Nephron (organoid): ENCODE measurements at regions not wholly inside any gene's neighbourhood (a gene's known extent, or its start where the extent isn't known, plus 50 kb on each side); places are given as distances from the start of the nearest gene placed in this dataset.

Source experiments
- H3K27ac Mint-ChIP-seq, 3 experiments: 2 replicates each; pipeline ENCODE4 v1.8.0; 2020; ENCODE audit warnings: mixed read lengths in 3 of 3, mild to moderate bottlenecking in 2 of 3, moderate library complexity in 1 of 3
- H3K27me3 Mint-ChIP-seq: 2 replicates; pipeline ENCODE4 v1.8.0; 2021; ENCODE audit warnings: low read depth, mild to moderate bottlenecking, moderate library complexity, mixed read lengths
- H3K36me3 Mint-ChIP-seq: 2 replicates; pipeline ENCODE4 v1.8.0; 2020; ENCODE audit warnings: low read depth, mixed read lengths
- H3K4me1 Mint-ChIP-seq: 2 replicates; pipeline ENCODE4 v1.8.0; 2020; ENCODE audit warnings: mixed read lengths
- H3K4me3 Mint-ChIP-seq, 3 experiments: 2 replicates each; pipeline ENCODE4 v1.8.0; 2020; ENCODE audit warnings: mild to moderate bottlenecking in 3 of 3, mixed read lengths in 3 of 3, moderate library complexity in 2 of 3
- H3K9me3 Mint-ChIP-seq: 2 replicates; pipeline ENCODE4 v1.8.0; 2020; ENCODE audit warnings: mixed read lengths
- TF ChIP-seq, protein P1 (sequence below), 3 experiments: fragments of 200-600 bp; sonication (generic); IDR thresholded peaks; one replicate each; pipeline ENCODE4 v1.5.0; 2021; ENCODE audit warnings: antibody characterized with exemption in 3 of 3; ENCODE audit not compliant: unreplicated experiment in 3 of 3

- peaks cover 10% of the 10 kb centered on the region for H3K9me3 Mint-ChIP-seq
- TF ChIP-seq, protein P1, sequence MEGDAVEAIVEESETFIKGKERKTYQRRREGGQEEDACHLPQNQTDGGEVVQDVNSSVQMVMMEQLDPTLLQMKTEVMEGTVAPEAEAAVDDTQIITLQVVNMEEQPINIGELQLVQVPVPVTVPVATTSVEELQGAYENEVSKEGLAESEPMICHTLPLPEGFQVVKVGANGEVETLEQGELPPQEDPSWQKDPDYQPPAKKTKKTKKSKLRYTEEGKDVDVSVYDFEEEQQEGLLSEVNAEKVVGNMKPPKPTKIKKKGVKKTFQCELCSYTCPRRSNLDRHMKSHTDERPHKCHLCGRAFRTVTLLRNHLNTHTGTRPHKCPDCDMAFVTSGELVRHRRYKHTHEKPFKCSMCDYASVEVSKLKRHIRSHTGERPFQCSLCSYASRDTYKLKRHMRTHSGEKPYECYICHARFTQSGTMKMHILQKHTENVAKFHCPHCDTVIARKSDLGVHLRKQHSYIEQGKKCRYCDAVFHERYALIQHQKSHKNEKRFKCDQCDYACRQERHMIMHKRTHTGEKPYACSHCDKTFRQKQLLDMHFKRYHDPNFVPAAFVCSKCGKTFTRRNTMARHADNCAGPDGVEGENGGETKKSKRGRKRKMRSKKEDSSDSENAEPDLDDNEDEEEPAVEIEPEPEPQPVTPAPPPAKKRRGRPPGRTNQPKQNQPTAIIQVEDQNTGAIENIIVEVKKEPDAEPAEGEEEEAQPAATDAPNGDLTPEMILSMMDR (IDR thresholded peaks at IDR 0.05; ENCODE audit: unreplicated experiment in 3 of 3): no peak
- peak overlapping the region; percentile 72 to 81 (median 76) for H3K27ac Mint-ChIP-seq
- peaks cover 11% of the 10 kb centered on the region for H3K36me3 Mint-ChIP-seq
- peaks cover 16% of the 10 kb centered on the region for H3K4me1 Mint-ChIP-seq
- H3K4me3 Mint-ChIP-seq: no peak overlapping the region
- peaks cover 20% of the 10 kb centered on the region for H3K27me3 Mint-ChIP-seq
Measured at GRCh38 chr17:72501404-72502370, 380.9 kb downstream of the SOX9 start.

GRCh38 chr17:72502371-72503341, 381.8 kb downstream of the SOX9 start:
- Mint-ChIP-seq H3K36me3 (peaks cover 7% of the 10 kb centered on the region), H3K4me1 (peaks cover 16% of the 10 kb centered on the region), H3K9me3 (peaks cover 7% of the 10 kb centered on the region), H3K27ac (peak overlapping the region; percentile 72 to 81 (median 76)), H3K27me3 (peaks cover 20% of the 10 kb centered on the region), H3K4me3 (no peak overlapping the region)
- TF ChIP-seq, protein P1 (IDR thresholded peaks at IDR 0.05; ENCODE audit: unreplicated experiment in 3 of 3): no peak

- Mint-ChIP-seq H3K27me3 (peaks cover 20% of the 10 kb centered on the region), H3K4me3 (no peak overlapping the region), H3K4me1 (peaks cover 16% of the 10 kb centered on the region), H3K27ac (no peak overlapping the region), H3K9me3 (peaks cover 7% of the 10 kb centered on the region), H3K36me3 (peaks cover 7% of the 10 kb centered on the region)
- TF ChIP-seq, protein P1 (IDR thresholded peaks at IDR 0.05; ENCODE audit: unreplicated experiment in 3 of 3): no peak
Measured at GRCh38 chr17:72503556-72503955, 382.7 kb downstream of the SOX9 start.

DNA sequence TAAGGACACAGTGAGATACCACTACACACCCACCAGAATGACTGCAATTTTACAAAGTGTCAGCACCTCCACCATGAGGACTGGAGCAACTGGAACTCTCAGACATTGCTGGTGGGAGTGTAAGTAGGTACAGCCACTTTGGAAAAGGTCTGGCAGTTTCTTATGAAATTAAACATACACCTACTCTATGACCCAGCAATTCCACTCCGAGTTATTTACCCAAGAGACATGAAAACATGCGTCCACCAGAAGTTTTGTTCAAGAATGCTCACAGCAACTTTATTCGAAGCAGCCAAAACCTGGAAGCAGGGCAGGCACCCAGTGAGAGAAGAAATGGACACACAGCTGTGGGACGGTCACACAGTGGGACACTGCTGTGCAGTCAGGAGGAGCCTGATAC, 384.0 kb downstream of the SOX9 start:
- peaks cover 17% of the 10 kb centered on the region for H3K4me1 Mint-ChIP-seq
- no peak overlapping the region for H3K27ac Mint-ChIP-seq
- H3K4me3 Mint-ChIP-seq: no peak overlapping the region
- peaks cover 20% of the 10 kb centered on the region for H3K27me3 Mint-ChIP-seq
- H3K9me3 Mint-ChIP-seq: peaks cover 7% of the 10 kb centered on the region
- H3K36me3 Mint-ChIP-seq: peaks cover 7% of the 10 kb centered on the region
- TF ChIP-seq, protein P1 (IDR thresholded peaks at IDR 0.05; ENCODE audit: unreplicated experiment in 3 of 3): no peak

- no peak overlapping the region for H3K4me3 Mint-ChIP-seq
- H3K4me1 Mint-ChIP-seq: peaks cover 35% of the 10 kb centered on the region
- TF ChIP-seq, protein P1 (IDR thresholded peaks at IDR 0.05; ENCODE audit: unreplicated experiment in 3 of 3): no peak
- peaks cover 27% of the 10 kb centered on the region for H3K27me3 Mint-ChIP-seq
- peaks cover 7% of the 10 kb centered on the region for H3K36me3 Mint-ChIP-seq
- H3K27ac Mint-ChIP-seq: no peak overlapping the region
- H3K9me3 Mint-ChIP-seq: peaks cover 7% of the 10 kb centered on the region
Measured at GRCh38 chr17:72506773-72507172, 386.0 kb downstream of the SOX9 start.
